DMS153 (cell line): ENCODE measurements at regions not wholly inside any gene's neighbourhood (a gene's known extent, or its start where the extent isn't known, plus 50 kb on each side); places are given as distances from the start of the nearest gene placed in this dataset.
A peak's percentile ranks its signal among the peaks of the same experiment; 100 is the strongest.

Source experiments
- DNase-seq: peaks from one replicate; lab custom pipeline; 2025; lab: John Stamatoyannopoulos, UW

DNA sequence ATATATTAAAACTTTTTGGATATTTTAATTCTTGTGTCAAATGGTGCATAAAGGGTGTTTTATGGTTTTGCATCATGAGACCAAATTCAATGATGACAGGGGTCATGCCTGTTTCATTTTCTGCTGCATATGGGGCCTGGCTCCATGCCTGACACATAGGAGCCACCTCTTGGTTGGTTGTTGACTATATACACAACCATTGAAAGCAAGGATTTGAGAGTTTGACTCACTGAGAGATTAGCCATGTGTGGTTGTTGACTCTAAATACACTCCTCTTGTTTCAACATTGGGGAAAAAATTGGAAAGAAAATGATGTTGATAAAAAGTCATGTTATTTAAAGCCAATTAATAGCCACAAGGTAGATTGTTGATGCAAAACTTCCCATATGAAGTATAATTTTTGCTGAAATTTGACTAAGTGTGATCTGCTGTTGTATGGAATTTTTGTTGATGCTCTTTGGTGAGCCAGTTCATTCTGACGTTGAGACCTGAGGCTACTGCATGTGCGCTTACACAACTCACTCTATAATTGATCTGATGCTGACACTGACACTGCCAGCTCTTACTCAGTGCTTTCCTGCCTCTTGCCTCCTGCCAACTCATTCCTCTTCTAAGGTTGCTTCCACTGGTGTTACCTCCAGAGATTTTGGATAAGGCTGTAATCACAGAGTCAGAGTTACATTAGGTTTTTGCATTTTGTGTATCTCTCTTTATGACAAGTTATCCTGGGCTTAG, 446.2 kb upstream of the SLC14A2 start:
- no peak for DNase-seq

DNA sequence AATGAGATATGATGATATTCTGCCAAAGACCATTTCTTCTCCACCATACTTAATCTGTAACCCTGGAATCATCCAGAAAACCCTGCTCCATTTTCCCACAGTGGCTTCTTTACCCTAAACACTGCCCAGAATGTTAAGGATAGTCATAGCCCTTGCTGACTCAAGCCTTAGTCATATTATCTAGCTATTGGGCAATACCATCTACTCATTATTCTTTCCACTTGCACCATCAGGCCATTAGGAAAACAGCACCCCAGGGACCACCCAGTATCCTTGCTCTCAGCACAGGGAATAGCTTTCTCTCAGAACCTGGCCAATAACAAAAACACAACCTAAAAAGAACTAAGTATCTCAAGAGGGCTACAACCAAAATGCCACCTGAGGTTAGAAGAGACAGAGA, 445.7 kb upstream of the SLC14A2 start:
- no peak for DNase-seq

DNA sequence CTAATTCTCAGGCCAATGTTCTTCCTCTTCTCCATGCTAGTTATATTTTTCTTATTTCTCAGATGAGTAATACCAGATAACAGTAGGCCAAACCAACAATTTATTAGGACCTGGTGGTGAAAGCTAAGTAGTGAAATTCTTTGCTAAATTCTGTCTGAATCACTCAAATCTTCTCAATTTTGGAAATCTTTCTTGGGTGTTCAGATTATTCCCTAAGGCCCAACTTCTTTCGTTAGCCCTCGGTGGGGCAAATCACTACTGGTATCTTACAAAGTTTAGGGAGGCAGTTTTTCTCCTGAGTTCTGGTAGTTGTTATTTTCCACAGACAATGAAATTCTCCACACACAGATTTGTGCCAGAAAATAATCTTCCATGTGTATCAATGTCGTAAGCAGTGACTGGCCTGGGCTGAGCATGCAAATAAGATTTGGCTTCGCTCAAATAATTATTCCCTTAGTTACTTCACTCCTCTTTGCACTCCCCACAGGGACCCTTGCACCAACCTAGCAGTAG, 443.5 kb upstream of the SLC14A2 start:
- DNase-seq, result no peak

DNA sequence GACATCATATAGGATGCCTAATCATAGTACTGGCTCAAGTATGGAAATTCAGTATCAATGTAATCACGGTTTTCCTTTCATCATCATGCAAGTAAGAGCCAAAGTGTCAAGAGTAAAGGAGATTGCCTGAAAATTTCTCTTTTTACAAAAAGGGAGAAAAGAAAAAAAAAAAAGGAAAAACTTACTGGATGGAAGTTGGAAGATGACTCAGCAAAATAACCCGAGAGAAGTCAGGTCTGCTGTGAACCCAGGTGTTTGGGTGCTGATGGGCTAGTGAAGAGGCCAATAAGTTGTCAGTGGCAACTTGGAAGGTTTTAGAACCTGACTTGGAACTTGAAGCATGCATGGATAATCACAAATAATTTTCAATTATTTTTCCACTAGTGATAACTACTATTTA, 441.9 kb upstream of the SLC14A2 start:
- no peak for DNase-seq

DNA sequence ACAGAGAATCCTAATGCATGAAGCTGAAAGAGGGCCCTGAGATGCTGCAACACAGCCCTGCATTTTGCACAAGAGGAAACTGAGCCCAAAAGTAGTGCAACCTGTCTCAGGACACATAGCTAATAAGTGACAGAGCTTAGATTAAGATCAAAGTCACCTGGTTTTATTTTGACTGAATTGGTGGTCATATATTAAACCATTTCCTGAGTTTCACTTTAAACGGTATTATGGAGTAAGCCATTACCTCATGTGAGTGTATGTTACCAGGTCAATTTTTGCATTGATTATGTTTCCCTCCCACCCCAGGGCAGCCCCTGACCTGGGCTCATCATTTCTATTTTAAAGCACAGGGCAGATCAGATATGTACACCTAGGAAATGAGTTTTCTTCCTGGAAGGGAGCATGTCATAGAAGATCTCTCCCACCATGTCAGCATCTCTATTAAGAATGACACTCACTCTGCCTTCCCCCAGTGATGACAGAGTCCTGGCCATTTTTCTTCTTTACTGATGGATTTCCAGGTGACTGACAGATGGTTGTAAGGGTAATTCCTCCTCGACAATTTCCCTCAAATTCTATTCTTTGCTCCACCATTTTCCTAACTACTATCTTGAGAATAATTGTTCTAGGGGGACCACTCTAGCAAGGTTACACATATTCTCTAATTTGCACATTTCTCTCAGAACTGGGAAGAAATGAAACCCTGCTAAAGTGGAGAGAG, 441.3 kb upstream of the SLC14A2 start:
- DNase-seq, result no peak

DNA sequence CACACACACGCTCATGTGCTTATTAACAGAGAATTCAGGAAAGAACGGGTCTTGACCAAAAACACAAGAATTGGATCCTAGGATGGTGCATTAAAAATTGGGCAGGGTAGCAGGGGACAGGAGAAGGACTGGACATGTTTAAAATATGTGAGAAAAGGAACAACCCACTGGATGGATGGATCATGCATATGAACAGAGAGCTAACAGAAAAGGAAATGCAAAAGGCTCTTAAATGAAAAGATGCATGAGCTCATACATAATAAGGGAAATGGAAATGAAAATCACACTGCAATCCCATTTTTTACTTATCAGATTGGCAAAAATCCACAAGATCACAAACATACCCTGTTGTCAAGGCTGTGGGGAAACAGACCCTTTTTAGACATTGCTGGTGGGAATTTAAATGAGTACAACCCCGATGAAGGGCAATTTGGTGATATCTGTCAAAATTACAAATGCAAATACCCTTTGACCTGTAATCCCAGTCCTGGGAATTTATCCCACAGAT, 440.6 kb upstream of the SLC14A2 start:
- no peak for DNase-seq

DNA sequence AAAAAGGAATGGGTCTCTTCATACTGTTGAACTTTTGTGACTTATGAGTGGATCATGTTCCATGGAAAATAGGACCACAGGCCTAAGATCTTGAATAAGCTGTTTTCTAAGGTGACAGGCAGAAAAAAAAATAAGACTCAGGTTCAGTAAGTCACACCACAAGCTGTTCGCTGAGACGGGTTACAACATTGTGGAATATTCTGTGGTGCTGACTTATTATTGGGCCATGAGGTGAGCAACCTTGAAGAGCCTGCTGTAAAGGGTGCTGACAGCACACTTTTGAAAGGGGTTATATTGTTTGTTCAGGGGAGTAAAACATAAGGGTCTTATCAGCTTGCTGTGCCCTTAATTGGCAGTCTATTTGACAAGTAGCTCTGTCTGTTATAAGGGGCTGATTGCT, 439.8 kb upstream of the SLC14A2 start:
- DNase-seq, result no peak

DNA sequence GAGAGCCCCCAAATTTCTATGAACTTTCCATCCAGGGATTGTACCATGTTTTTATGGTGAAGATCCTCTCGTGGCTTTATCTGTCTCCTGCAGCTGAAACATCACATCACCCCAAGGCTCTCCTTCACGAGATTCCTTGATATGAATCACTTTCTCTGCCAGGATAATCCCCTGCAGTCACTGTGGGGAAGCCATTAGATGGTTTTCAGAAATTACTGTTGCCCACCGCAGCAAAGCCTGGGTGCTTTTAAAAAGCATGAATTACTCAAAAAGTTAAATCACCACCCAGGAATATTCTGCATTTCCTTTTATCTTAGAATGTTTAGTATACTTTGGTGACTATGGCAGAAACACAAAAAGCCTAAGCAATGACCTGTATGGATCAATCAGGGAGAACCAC, 428.4 kb upstream of the SLC14A2 start:
- no peak for DNase-seq

DNA sequence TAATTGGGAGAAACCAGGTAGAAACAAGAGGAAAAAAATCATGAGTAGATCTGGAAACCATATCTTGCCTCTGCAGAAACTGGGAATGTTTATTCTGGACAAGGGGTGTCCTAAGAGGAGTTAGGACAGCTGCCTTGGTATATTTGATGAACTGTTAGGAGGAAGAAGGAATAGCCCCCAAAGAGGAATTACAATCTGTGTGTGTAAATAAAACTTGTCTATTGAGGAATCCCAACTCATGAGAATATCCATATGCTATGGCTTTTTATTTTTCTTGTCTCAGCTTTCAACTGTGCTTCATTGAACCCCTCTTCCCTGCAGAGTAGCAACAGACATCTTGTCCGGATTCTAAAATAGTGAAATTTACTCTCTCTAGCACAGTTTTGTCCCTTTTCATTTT, 423.5 kb upstream of the SLC14A2 start:
- DNase-seq, result no peak

DNA sequence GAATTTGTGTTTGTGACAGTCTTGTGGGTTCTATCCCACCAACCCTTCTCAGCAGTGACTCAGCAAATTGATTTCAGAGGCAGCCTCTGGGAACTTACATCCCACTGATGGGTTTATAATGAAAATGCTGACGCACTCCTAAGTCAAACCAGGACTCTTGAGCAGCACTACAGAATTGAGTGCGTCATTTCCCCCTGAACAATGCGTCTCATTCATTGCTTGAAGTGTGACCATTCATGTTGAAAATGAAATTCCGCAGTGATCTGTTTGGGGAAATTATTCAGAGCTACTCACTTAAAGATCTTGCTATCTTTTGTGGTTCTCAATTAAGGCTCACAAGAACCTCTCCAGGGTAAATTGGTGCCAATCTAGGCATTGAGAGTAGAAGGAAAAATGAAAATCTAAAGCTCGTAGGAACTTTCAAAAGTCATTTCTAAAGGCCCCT, 417.7 kb upstream of the SLC14A2 start:
- DNase-seq, result no peak

DNA sequence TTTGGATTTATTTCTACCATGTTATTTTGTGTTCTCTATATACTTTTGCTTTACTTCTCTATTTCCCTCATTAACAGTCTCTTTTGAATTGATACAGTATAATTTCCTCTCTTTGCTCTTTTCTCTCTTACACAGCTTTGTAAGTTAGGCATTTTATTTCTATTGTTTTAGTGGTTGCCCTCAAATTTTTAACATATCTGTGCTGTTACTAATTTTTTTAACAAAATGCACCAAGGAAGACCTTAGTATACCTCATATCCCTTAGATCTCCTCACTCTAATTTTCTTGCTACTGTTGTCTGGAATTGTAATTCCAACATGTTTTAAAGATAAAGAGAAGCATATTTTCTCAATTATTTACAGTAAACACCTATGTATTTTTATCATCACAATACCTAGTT, 416.8 kb upstream of the SLC14A2 start:
- DNase-seq, result no peak

DNA sequence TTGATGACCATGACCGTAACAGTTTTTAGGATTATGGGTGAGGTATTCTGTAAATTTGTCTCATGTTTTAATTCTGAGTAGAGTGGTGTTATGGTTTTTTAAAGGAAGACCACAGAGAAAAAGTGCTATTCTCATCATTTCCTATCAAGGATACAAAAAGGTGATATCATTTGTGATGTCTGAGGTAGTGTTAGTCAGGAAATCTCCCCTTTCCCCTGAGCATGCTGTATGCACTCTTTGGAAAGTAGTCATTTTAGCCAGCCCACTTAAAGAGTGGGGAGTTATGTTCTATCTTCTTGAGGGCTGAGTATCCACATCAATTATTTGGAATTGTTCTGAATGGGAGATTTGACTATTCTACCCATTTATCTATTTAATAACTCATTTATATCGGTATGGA, 414.2 kb upstream of the SLC14A2 start:
- no peak for DNase-seq

DNA sequence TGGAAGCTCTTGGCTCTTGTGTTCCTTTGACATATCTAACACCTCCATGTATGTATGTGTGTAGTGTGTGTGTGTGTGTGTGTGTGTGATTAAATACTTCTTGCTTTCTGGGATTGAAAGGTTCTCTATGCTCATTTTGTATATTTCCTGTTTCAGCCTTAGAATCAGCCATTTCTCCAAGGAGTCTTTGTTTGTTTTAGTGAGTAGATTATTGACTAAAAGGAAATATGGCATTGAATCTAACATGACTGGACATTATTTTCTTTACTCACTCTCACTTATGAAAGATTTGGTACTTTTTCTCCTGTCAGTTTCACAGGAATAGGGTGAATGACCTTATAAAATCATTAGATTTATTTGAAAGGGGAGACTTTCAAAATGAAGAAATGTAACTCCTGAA, 413.8 kb upstream of the SLC14A2 start:
- DNase-seq, result no peak

DNA sequence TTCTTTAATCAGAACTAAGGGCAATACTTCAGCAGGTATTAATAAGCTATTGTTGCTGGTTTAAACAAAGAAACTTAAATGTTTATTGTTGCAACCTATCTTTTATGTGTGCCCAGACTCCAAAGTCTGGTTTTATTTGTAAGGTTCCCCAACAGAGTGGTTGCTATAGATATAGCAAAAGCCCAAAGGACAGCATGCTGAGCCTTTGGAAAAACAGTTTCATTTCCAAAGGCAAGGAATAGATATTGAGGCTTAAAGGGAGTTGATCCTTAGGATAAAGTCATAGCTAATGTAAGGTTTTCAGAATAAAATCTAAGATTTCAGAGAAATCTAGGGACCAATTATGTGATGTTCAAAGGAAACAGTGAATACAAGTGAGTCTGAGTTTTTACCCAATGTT, 413.2 kb upstream of the SLC14A2 start:
- no peak for DNase-seq

DNA sequence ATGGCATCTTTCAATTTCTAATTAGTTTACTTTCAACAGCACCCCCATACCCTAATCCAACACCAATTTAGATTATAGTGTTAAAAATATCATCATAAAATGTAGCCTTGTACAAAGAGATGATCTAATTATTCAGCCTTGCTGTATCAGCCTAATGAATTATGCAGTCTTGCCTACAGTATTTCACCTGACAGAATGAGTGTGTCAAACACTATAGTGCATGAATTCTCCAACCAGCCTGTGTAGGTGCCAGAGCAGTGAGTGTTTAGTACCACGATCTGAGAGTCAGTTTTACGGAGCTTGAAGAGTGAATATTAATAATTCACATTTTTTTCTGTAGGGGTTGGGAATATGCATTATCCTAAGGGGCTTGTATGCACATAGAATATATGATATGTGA, 411.6 kb upstream of the SLC14A2 start:
- DNase-seq, result no peak

DNA sequence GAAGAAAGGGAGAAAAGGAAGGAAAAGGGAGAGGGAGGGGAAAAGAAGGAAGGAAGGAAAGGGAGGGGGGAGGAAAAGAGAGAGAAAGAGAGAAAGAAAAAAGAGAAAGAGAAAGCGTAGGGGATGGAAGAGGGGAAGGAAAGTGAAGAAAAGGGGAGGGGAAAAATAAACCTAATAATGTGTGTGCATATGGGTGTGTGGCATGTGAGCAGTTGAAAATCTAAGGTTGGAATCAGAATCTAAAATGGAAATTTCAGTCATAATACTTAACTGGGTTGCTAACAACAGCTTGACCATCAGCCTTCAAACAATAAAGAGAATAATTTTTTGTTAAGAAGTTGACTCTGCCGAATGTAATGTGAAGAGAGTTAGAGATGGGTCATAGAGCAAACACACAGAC, 407.9 kb upstream of the SLC14A2 start:
- DNase-seq, result no peak

DNA sequence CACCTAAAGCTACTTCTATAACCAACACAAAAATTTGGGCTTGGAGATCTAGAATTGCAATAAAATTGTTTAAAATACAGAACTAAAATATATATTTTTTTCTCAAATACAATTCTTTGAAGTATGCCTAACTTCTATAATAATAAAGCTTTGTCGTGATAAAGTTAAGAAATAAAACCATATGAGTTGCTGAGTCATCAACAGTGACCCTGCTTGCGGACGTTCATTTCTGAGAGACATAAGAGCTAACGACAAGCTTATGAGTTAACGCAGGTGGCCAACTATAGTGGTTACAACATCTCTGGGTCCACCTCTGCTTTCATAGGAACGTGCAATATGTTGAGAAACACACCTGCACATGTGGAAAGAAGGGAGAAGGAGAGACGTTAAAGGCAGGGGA, 407.1 kb upstream of the SLC14A2 start:
- DNase-seq, result no peak

DNA sequence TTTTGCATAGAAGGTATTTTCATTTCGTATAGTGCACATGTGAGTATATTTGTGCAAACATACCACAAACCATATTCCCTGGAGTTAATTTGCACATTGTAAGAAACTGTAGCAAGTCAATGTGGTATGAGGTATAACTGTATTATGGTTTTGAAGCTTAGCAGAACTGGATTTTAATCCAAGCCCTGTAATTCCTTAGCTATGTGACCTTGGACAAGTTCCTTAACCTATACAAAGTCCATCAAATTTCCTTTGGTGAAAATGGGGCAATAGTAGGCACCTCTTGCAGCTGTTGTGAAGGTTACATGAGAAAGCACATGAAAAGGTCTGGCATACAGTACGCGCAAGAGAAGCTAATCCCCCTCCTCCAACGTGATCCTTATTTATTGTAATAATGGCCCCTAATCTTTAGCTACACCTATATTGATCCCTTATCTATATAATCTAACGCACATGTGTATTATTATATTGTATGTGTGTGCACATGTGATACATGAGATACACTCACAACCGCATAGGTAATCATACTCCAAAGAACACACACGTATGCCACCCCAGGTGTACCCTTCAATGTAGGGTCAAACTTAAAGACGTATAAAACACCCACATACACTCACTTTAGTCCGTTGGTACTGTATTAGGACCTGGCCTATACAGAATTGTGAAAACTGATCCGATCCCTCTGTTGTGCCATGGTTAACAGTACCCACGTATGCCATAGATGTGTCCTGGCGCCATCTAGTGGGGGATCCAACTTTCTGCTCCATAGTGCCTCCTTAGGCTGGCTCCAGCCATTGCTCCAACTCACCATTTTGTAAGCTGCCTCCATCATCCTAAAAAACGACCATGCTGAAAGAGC, 402.9 kb upstream of the SLC14A2 start:
- peak; percentile 66 for DNase-seq

DNA sequence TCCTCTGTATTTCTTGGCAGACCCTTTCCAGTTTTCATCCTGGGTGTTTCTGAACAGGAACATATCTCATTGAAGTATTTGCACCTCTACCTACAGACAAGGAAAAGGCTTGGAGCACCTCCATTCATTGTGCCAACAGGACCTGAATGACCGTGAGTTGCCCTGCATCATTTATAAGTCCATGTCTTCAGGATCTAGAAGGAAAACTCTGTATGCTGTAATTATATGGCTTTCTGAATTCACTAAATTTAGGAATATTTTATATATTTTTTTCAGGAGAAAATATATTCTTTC, 402.3 kb upstream of the SLC14A2 start:
- DNase-seq, result no peak

DNA sequence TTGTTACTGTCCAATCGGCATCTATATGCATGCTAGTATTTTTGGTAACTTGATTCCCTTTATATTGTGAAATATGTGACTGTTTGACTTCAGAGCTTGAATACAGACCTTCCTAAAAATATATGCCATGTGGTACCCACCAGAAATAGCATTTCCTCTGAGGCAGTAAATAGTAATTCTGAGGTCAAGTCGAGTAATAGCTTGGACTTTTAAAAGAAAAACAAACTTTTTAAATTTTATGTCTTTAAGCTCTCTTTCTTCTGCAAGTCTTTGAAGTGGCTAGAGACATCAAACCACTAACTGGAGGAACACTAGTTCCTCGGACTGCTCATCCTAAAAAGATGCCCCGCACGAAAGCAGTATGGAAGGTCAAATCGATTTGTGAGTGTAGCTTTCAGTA, 396.8 kb upstream of the SLC14A2 start:
- DNase-seq, result no peak

DNA sequence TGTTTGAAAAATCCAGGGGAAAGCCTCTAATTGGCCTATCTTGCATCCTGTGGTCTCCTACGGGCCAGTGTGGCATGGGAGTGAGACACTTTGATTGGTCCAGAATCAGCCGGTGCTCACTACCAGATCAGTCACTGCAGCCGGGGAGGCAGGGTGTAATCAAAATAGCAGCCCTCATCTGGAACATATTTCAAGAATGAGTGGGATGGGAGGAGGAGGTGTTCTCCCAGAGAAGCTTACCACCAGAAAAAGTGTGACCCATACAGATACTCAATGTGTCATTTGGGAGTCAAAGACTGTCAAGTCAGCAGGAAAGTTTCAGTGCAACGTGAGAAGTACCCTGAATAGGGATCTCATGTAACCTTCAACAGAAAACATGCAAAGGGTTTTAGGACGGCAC, 393.9 kb upstream of the SLC14A2 start:
- DNase-seq, result no peak

DNA sequence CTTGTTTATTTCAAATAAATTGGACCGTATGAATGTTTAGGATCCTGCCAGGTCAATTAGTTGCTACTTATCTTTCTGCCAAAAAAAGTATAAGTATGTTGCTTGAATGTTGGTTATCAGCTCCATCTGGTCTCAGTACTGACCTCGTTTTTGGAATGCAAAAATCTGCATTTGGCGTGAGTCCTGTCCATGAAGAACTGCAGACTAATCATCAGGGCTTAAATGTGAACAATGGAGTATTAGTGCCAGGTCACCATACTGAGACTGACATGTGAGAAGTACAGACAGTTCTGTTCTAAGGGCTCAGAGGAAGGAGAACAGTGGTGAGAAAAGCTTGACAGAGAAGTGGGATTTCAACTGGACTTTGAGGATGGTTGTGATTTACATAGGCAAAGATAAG, 393.1 kb upstream of the SLC14A2 start:
- DNase-seq, result no peak
